ENCODE measurements at regions not wholly inside any gene's neighbourhood (a gene's known extent, or its start where the extent isn't known, plus 50 kb on each side); places are given as distances from the start of the nearest gene placed in this dataset.
A peak's percentile ranks its signal among the peaks of the same experiment; 100 is the strongest.

GRCh38 chr1:219058891-219059820 is 114.5 kb upstream of the LYPLAL1 start:
- H3K4me3 ChIP-seq, result no peak overlapping the region
- H3K4me1 ChIP-seq, result no peaks in the 10 kb centered on the region
- DNase-seq (no peak), ATAC-seq (no peak)
- no peaks in the 10 kb centered on the region for H3K27me3 ChIP-seq
- no peak overlapping the region for H3K27ac ChIP-seq
- no peaks in the 10 kb centered on the region for H3K36me3 ChIP-seq
- intact Hi-C loops (cut with DNase I), result no loop called here
- H3K9me3 ChIP-seq, result no peaks in the 10 kb centered on the region
- no peak for TF ChIP-seq CTCF (IDR thresholded peaks at IDR 0.05)

GRCh38 chr1:219060798-219061197 is 112.9 kb upstream of the LYPLAL1 start:
- no peak overlapping the region for H3K27ac ChIP-seq
- no peak for DNase-seq
- no peaks in the 10 kb centered on the region for H3K9me3 ChIP-seq
- intact Hi-C loops (cut with DNase I), result no loop called here
- H3K27me3 ChIP-seq, result no peaks in the 10 kb centered on the region
- no peaks in the 10 kb centered on the region for H3K36me3 ChIP-seq
- ATAC-seq, result no peak
- no peak overlapping the region for H3K4me3 ChIP-seq
- H3K4me1 ChIP-seq, result no peaks in the 10 kb centered on the region
- TF ChIP-seq CTCF (IDR thresholded peaks at IDR 0.05), result no peak

- DNase-seq (no peak), ATAC-seq (no peak)
- no peak for TF ChIP-seq CTCF (IDR thresholded peaks at IDR 0.05)
- Histone ChIP-seq H3K4me3 (no peak overlapping the region), H3K4me1 (no peaks in the 10 kb centered on the region), H3K27ac (no peak overlapping the region), H3K9me3 (no peaks in the 10 kb centered on the region), H3K27me3 (no peaks in the 10 kb centered on the region), H3K36me3 (no peaks in the 10 kb centered on the region)
- intact Hi-C loops (cut with DNase I), result no loop called here
Observed at GRCh38 chr1:219062161-219062560, 111.5 kb upstream of the LYPLAL1 start.

GRCh38 chr1:219066098-219066497 is 107.6 kb upstream of the LYPLAL1 start:
- intact Hi-C loops (cut with DNase I), result no loop called here
- H3K9me3 ChIP-seq, result no peaks in the 10 kb centered on the region

GRCh38 chr1:219066631-219067349 is 106.9 kb upstream of the LYPLAL1 start:
- ATAC-seq, result peak; percentile 57
- Histone ChIP-seq H3K4me3 (no peak overlapping the region), H3K27ac (no peak overlapping the region), H3K36me3 (no peaks in the 10 kb centered on the region), H3K27me3 (no peaks in the 10 kb centered on the region), H3K4me1 (no peaks in the 10 kb centered on the region), H3K9me3 (no peaks in the 10 kb centered on the region)
- intact Hi-C loops (cut with DNase I), result no loop called here
- TF ChIP-seq CTCF (IDR thresholded peaks at IDR 0.05), result peak; percentile 58
- no peak for DNase-seq

More at GRCh38 chr1:219066098-219066497, 107.6 kb upstream of the LYPLAL1 start:
- no peaks in the 10 kb centered on the region for H3K27me3 ChIP-seq
- H3K36me3 ChIP-seq, result no peaks in the 10 kb centered on the region
- DNase-seq (no peak), ATAC-seq (no peak)
- no peak overlapping the region for H3K27ac ChIP-seq
- no peaks in the 10 kb centered on the region for H3K4me1 ChIP-seq
- no peak for TF ChIP-seq CTCF (IDR thresholded peaks at IDR 0.05)
- H3K4me3 ChIP-seq, result no peak overlapping the region
